Myocyte (in vitro differentiated cells): ENCODE measurements at regions not wholly inside any gene's neighbourhood (a gene's known extent, or its start where the extent isn't known, plus 50 kb on each side); places are given as distances from the start of the nearest gene placed in this dataset.
"Not testable (repeated sequence)": the region's sequence is repeated elsewhere in the genome, so short reads cannot be mapped to it uniquely, and the experiment has no call there.

Experiments
- DNase-seq: peaks from one replicate; pipeline ENCODE4 v3.0.0-alpha.2; 2012; ENCODE audit warnings: low read depth

DNA sequence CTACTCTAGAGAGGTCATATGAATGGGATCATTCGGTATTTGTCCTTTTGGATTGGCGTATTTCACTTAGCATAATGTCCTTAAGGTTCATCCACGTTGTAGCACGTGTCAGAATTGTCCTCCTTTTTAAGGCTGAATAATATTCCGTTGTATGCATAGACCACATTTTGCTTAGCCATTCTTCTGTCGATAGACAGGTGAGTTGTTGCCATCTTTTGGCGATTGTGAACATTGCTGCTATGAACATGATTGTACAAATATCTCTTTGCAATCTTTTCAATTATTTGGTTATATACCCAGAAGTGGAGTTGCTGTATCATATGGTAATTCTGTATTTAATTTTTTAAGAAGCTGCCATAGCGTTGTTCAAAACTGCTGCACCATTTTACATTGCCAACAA, 52.4 kb upstream of the GOLGA8J start:
- DNase-seq, result no peak

DNA sequence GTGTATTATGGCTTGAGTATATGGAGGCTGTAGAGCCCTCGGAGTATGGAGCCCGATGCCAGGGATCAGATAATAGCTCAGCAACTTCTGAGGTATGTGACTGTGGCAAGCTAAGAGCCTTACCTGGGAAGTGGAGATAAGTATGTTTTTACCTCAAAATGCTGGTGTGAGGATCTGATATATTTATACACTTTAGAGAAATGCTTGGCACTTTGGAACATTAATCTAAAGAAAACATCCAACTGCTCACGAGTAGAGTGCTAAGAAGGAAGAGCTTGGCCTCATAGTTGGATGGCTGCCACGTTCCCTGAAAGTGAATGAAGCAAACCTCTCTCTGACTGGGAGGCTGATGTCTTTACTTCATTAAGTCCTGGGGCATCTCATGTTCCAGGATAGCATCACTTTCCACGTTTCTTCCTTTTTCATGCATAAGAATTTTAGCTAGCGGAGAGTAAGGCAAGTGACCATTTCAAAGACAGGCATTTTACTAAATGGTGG, 58.9 kb upstream of the GOLGA8J start:
- peak; percentile 19 for DNase-seq

DNA sequence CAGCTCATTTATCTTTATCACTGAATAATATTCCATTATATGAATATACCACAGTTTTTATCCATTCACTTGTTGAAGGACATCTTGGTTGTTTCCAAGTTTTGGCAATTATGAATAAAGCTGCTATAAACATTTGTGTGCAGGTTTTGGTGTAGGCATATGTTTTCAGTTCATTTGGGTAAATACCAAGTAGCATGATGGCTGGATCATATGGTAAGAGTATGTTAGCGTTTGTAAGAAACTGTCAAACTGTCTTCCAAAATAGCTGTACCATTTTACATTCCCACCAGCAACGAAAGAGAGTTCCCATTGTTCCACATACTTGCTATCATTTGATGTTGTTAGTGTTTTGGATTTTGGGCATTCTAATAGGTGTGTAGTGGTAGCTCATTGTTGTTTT, 72.0 kb upstream of the GOLGA8J start:
- DNase-seq, result no peak

DNA sequence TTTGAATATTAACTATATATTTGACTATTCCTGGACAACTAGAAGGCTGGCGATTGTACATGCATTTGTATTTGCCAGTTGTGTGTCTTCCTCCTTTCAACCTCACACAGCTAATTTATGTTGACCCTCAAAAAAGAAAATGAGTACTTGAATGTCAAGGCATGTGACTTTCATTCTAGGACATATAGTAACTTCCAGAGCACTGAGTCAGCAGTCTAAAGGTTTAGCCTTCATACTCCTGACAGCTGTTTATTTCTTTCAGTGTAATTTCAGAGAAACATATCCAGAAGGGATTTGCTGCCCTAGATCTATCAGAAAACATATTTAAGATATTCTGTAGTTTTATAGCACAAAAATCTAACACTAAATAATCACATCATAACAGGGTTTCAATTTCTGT, 74.6 kb upstream of the GOLGA8J start:
- no peak for DNase-seq

DNA sequence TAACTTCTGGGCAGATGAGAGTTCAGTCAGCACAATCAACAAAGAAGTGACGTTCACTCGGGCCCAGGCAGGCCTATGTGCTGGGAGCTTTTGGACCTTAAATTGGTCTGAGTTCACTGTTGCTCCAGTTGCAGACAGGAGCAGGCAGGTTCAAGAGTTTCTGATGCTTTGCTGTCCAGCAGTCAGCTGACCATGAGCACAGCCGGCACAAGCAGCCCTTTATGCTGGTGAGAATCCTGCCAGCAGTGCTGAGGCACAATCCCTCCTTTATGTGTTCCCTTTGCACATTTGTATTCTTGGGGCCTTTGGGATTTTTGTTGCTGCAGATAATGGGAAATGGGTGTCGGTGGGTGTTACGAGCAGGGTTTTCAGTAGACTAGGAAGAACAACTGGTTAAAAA, 81.2 kb upstream of the GOLGA8J start:
- no peak for DNase-seq

DNA sequence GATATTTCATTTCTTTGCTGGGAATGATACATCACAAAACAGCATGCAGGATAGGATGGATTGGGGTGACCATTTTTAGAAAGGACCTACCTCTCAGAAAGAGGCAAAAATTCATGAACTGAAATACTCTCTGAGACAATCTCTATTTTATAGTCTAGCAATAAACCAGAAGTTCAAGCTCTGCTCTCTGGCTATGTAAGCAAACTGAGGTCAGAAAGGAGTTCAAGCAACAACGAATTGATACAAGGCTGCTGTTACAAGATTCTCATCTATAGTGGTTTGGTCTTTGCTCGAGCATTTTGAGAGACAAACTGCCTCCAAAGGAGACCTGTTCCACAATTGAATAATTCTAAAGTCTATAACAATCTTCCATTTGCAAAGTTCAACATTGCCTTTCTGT, 84.7 kb upstream of the GOLGA8J start:
- no peak for DNase-seq

DNA sequence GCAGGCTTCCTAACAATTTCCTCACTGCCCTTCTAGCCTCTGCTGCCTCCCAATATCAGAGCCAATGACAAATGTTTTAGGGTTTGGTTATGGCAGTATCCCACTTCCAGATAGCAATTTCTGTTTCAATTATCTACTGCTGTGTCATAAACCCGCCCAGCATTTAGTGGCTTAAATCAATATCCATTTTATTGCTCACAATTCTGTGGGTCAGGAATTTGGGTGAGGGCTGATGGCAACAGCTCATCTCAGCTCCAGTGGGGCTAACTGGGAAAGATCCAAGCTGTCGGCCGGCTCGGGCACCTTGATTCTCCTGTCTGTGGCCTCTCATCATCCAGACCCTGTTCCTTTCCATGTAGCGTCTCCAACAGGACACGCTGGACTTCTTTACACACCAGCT, 85.3 kb upstream of the GOLGA8J start:
- DNase-seq, result no peak

DNA sequence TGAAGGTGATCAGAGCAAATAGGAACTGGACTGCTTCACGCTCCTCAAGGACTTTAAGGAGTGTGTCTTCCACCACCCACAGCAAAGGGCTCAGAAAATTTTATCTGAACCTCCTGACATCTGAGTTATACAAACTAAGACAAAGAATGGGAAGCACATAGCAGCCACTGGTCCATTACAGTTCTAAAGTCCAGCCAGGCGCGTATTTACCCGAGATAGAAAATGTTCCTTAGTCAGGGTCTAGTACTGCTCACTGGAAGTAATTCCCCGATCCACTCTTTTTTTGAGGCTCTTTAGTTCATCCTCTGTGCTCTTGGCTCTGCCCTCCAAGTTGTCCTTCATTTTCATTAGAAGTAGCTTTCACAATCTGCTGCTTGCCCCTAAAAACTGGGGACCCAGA, 88.5 kb upstream of the GOLGA8J start:
- DNase-seq, result no peak

DNA sequence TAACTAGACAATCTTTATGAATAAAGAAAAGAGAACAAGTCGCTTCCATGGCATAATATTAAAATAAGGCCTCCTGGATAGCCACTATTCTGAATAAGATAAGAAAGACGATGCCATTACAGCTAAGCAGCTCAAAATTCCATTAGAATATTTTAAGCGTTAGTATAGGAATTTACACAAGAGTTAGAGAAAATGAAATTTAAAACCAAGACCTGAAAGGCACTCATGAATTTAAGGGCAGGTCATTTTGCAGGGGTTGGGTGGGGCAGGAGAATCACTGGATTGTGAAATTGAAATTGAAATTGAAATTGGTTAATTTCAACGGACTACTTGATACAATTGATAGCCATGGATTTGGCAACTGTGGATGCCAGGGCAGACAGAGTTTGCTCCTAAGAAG, 91.8 kb upstream of the GOLGA8J start:
- no peak for DNase-seq

DNA sequence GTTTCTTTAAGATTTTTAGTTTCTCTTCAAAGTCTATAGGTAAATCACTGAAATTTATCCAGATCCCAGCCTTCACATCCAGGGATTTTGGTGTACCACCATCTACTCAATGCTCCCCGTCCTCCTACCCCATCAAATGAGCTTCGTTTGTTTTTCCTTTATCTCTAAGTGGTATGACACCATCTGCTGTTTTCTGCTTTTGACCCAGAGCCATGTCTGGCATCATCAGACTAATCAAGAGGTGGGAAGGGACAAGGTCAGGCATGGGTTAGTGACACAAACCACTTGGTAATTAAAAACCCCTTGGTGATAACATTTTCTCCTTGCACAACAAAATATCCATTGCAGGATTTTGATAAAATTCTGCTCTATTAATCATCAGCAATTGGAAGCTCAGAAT, 92.7 kb upstream of the GOLGA8J start:
- DNase-seq, result no peak

DNA sequence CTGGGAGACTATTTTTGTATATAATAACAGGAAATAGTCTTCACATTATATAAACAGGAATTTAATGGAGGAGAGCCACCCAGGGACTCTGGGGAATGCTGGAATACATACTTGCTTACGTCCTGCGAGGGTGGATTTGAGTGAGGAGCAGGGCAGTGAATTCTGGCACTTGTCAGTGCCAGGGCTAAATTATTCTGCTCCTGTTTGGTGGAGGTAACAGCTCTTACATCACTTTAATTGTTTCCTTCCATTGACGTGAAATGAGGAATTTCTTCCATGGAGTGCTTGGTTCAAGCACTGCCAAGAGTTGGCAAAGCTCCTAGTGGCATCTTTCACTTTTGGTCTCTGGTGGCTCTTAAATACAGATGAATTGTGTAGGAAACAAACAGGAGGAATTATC, 94.1 kb upstream of the GOLGA8J start:
- no peak for DNase-seq

DNA sequence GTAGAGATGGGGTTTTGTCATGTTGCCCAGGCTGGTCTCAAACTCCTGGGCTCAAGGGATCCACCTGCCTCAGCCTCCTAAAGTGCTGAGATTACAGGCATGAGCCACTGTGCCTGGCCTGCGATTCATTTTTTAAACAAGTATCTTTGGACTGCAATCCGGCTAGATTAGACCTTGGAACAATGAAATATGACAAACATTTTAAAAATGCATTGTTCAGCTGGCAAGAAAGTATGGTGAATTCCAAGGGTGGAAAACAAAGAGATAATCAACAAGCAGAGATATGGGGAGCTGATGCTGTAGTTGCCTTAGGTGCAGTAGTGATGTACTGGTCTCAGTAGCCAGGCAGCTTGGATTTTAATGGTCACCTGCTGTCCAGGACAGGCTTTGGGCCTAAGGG, 95.8 kb upstream of the GOLGA8J start:
- no peak for DNase-seq

DNA sequence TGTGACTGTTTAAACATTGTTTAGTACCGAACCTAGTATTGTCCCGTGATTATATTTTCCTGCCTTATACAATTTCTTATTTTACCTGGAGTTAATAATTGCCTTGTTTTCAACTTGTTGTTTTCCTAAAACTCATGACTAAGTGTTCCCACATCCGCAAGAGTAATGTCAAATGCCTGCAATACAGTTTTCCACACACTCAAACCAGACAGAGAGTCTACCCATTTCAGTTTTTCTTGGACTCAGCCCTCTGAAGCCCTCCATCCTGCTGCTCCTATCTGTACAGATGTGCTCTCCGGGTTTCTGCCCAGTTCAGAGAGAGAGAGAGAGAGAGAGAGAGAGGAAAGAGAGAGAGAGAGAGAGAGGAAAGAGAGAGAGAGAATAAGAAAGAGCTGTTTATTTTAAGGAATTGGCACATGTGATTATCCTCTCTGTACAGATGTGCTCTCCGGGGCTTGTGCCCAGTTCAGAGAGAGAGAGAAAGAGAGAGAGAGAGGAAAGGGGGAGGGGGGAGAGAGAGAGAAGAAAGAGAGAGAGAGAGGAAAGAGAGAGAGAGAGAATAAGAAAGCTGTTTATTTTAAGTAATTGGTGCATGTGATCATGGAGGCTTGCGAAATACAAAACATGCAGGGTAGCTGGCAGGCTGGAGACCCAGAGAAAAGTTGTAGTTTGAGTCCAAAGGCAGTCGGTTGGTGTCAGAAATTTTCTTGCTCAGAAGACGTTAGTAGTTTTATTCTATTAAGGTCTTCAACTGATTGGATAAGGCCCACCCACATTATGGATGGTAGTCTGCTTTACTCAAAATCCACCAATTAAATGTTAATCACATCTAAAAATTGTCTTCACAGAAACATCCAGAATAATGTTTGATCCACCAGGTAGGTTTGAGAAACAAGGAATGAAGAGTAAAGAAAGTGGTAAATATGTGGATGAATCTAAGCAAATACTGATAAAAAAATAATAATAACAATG, 104.1 kb upstream of the GOLGA8J start:
- no peak for DNase-seq

DNA sequence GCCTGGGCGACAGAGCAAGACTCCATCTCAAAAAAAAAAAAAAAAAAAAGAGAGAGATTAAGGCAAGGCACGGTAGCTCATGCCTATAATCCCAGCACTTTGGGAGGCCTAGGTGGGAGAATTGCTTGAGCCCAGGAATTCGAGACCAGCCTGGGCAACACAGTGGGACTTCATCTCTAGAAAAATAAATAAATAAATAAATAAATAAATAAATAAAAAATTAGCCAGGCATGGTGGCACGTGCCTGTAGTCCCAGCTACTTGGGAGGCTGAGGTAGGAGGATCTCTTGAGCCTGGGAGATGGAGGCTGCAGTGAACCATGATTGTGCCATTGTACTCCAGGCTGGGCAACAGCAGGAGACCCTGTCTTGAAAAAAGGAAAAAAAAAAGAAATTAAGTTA, 108.7 kb upstream of the GOLGA8J start:
- DNase-seq, result not testable (repeated sequence)

DNA sequence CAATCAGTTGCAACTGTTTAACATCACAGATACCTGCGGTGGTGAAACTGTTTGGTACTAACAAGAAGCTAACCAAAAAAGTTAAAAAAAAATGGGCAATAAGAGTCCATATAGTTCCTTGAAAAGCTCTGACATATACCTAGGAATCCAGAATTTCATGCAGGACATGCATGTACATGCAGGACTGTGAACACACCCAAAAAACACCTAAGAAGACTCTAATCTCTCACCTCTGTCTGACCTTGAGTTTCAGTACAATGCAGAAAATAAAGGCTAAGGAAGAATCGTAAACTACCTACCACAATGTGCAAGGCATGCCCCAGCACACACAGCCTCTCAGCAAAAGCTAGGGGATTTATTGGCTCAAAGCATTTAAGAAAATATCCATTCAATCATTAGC, 110.7 kb upstream of the GOLGA8J start:
- DNase-seq, result no peak

DNA sequence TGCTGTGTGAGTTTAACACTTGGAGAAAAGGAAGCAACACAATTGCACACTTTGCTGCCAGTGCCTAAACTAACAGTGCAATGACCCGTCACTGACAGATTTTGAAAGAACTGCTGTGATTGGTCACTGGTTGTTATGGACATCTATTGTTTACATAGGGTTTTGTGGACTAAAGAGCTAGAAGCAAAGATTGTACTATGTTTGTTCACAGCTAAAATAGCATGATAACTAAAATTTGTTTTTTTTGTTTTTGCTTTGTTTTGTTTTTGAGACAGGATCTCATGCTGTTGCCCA, 112.4 kb upstream of the GOLGA8J start:
- no peak for DNase-seq

DNA sequence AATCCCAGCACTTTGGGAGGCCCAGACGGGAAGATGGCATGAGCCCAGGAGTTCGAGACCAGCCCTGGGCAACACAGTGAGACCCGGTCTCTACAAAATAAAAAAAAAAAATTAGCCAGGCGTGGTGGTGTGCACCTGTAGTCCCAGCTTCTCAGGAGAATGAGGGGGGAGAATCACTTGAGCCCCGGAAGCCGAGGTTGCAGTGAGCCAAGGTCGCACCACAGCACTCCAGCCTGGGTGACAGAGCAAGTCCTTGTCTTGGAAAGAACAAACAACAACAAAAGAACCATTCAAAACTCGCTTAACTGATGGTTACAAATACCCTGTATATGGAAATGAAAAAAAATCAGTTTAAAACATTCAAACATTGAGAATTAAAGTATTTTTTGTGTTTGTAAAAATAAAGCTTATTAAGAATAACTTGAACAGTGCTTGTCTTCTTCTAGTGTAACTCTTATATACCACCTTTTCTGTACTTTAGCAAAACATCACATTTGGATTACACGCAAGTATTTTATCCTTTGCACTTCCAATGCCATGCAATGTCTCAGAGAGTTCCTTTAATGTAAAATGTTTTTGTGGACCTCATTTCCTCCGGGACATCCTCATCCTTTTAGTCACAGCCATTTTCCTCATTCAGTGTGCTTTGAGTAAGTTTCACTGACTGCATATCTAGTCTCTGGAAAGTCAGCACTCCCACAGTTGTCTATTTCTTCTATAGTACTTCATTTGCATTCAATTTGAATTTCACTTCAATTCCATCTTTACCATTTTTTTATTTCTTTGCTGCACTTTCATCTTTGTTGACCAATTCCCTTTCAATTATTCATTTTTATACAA, 113.0 kb upstream of the GOLGA8J start:
- DNase-seq, result no peak

DNA sequence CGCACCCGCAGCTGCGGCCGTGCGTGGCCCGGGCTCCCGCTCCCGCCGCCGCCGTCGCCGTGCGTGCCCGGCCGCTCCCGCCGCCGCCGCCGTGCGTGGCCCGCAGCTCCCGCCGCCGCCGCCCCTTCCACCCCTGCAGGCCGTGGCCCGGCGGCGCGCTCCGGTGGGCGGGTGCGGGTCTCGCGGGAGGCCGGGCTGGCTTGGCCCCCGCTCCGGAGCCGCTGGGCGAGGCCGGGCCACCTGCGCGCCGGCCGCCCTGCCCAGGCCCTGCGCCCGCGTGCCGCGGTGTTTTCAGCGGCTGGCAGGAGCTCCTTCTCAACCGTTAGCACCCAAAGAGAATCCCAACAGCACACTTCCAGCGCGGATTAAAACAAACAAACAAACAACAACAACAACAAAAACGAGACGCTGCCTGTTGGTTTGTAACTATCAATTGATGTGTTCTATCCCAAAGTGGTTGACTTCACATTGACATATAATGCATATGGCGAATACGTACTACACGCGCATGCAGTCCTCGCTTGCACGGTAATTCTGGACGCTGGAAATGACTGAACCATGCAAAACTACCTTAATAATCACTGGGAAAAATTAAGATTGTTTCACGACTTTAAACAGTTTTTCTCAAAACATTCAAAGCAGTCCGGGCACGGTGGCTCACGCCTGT, 113.7 kb upstream of the GOLGA8J start:
- no peak for DNase-seq

DNA sequence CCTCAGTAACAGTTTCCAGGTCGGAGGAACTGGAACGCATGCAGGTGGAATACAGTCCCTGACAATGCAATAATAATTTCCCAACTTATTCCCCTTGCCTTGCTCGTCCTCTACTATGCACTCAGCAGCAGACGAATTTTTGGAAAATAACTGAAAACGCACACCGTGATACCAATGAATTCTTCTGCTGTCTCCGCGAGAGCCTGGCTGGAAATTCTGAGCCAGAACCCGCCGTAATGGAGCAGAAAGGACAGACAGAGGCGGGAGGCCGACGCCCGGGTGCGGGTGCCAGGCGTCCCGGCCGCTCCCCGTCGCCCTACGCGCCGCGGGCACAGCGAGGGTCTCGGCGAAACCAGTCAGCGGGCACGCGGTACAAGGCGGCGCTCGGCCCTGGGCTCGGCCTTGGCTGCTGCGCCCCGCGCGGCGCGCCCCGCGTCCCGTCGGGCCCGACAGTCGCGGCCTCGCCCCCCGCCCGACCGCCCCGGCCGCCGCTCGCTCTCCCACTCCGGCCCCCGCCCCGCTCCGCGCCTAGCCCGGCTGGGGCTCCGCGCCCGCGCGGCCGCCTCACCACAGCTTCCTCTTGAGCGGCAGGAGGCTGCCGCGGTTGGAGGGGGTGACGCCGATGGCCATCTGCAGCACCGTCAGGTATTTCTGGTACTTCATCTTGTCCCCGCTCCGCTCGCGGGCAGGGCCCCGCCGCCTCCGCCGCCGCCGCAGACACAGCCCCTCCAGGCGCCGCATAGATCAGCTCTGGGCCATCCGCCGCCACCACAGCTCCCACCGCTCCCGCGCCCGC, 114.5 kb upstream of the GOLGA8J start:
- DNase-seq, result no peak

DNA sequence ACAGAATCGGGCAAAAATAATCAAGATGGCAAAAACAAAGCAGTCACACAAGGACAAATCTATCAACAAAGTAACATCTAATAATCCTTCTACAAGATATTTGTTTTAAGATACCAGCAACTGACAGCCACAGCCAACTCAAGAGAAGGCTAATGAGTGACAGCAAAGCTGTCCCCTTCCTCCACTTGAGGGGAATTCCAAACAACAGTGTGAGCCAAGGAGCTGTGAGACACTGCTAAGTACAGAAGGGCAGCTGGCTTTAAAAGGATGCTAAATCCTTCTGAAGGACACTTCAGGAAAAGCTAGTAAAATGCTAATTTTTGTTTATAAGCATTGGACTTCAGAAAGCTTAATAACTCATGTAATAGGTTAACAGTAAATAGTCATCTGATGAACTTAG, 120.3 kb upstream of the GOLGA8J start:
- DNase-seq, result no peak
